K562 (cell line): ENCODE measurements at regions not wholly inside any gene's neighbourhood (a gene's known extent, or its start where the extent isn't known, plus 50 kb on each side); places are given as distances from the start of the nearest gene placed in this dataset.

ENCODE experiments used
- ATAC-seq: fragments of 200-7000 bp; cut with Tn5 transposase; 3 replicates; pipeline ENCODE4 v1.9.1; 2020; ENCODE audit warnings: moderate library complexity
- BruUV-seq: library from RNA; stranded (reverse); fragments of 400-500 nt; replicated peaks from 2 replicates; lab custom pipeline; 2021; lab: Mats Ljungman, UMichigan
- CTCF ChIA-PET: fragments of 300-600 bp; formaldehyde crosslinking; extraction: SDS; loops from one replicate; lab custom pipeline; 2021; ENCODE audit warnings: low intra/inter-chr PET ratio; lab: Yijun Ruan, JAX
- POLR2A ChIA-PET: fragments of 300-600, 350-650 bp; sonication (Branson Sonifier 250); formaldehyde crosslinking; extraction: SDS; loops from one replicate; lab custom pipeline; 2021; ENCODE audit warnings: antibody characterized with exemption, inconsistent platforms; lab: Yijun Ruan, JAX
- DNase-seq, 4 experiments: peaks; one replicate each; pipeline versions ENCODE4 v3.0.0 to v3.0.0-alpha.2; 2011 to 2018; ENCODE audit warnings: low spot score in 3 of 4, mixed read lengths in 3 of 4; ENCODE audit errors: extremely low read depth in 1 of 4
- FAIRE-seq: peaks from 2 replicates; lab custom pipeline; 2011; peaks lifted over from hg19 to GRCh38; lab: Jason Lieb, UNC
- H2AFZ ChIP-seq: 2 replicates; pipeline ENCODE4 v1.6.0; 2011; ENCODE audit warnings: low read depth, low read length, control low read depth, inconsistent platforms
- H3K27ac ChIP-seq: fragments of 200-600 bp; 3 replicates; pipeline ENCODE4 v1.8.0; 2011; ENCODE audit warnings: low read depth, mild to moderate bottlenecking, control low read depth, inconsistent platforms, low read length, moderate library complexity, mixed read lengths; ENCODE audit errors: extremely low read depth
- H3K27me3 ChIP-seq, 2 experiments: fragments of 300-600 bp in 1 of 2; 2 replicates in 1 of 2; 3 replicates in 1 of 2; pipeline versions ENCODE4 v1.6.0 to v1.8.0; 2011; ENCODE audit warnings: inconsistent platforms in 2 of 2, low read length in 2 of 2, mild to moderate bottlenecking in 1 of 2, mixed read lengths in 1 of 2, moderate library complexity in 1 of 2; ENCODE audit not compliant: control insufficient read depth in 2 of 2, insufficient read depth in 2 of 2
- H3K36me3 ChIP-seq: fragments of 300-600 bp; 3 replicates; pipeline ENCODE4 v1.8.0; 2011; ENCODE audit warnings: mild to moderate bottlenecking, low read length, inconsistent platforms; ENCODE audit not compliant: control insufficient read depth, insufficient read depth
- H3K4me1 ChIP-seq, 2 experiments: fragments of 200-600 bp in 1 of 2; replicated peaks in 1 of 2; 2 replicates in 1 of 2; 3 replicates in 1 of 2; pipeline versions ENCODE4 v1.5.1 to v1.8.0; 2011; ENCODE audit warnings: inconsistent platforms in 2 of 2, low read length in 2 of 2, mild to moderate bottlenecking in 1 of 2, mixed read lengths in 1 of 2, moderate library complexity in 1 of 2; ENCODE audit not compliant: control insufficient read depth in 2 of 2, insufficient read depth in 2 of 2
- H3K4me2 ChIP-seq: 2 replicates; pipeline ENCODE4 v1.6.1; 2011; ENCODE audit warnings: low read length, control low read depth, inconsistent platforms, mixed read lengths; ENCODE audit not compliant: insufficient read depth
- H3K4me3 ChIP-seq: fragments of 200-600 bp; sonication (generic), shearing (Covaris generic); 2 replicates; pipeline ENCODE4 v1.5.1; 2016; ENCODE audit warnings: control low read depth, inconsistent platforms
- H3K79me2 ChIP-seq: fragments of 200-600 bp; 3 replicates; pipeline ENCODE4 v1.8.0; 2011; ENCODE audit warnings: low read length, inconsistent platforms; ENCODE audit not compliant: control insufficient read depth, insufficient read depth
- H3K9ac ChIP-seq, 2 experiments: 2 replicates each; pipeline versions ENCODE4 v1.6.0 to v1.6.1; 2011; ENCODE audit warnings: low read depth in 2 of 2, low read length in 2 of 2, control low read depth in 1 of 2, inconsistent platforms in 1 of 2, mild to moderate bottlenecking in 1 of 2, mixed read lengths in 1 of 2; ENCODE audit not compliant: insufficient read depth in 1 of 2
- H3K9me1 ChIP-seq: one replicate; pipeline ENCODE4 v1.6.0; 2011; ENCODE audit warnings: inconsistent platforms, mild to moderate bottlenecking, low read length, moderate library complexity; ENCODE audit not compliant: control insufficient read depth, insufficient read depth
- H3K9me3 ChIP-seq: replicated peaks from 2 replicates; pipeline ENCODE4 v1.5.1; 2011; ENCODE audit warnings: low read depth, low read length, inconsistent platforms; ENCODE audit not compliant: control insufficient read depth, insufficient read depth
- H4K20me1 ChIP-seq: replicated peaks from 2 replicates; pipeline ENCODE4 v1.6.1; 2011; ENCODE audit warnings: low read length, inconsistent platforms, mixed read lengths; ENCODE audit not compliant: control insufficient read depth, insufficient read depth
- BDP1 ChIP-seq: IDR thresholded peaks from 3 replicates; pipeline ENCODE4 v1.6.1; 2011; ENCODE audit not compliant: insufficient read length, insufficient read depth
- GTF2E2 ChIP-seq: fragments of 200-800 bp; sonication (Bioruptor generic); IDR thresholded peaks from 2 replicates; pipeline ENCODE4 v1.6.1; 2016; ENCODE audit warnings: missing genetic modification characterization, missing compliant biosample characterization
- JUN ChIP-seq, 2 experiments: sonication (generic) in 1 of 2; formaldehyde crosslinking in 1 of 2; IDR thresholded peaks; 2 replicates each; pipeline versions ENCODE4 v1.6.1 to v1.8.0; 2012 to 2022; ENCODE audit warnings: borderline replicate concordance in 2 of 2, mild to moderate bottlenecking in 2 of 2, improper control_type of control experiment in 1 of 2, low read depth in 1 of 2, low read length in 1 of 2, missing genetic modification reagents in 1 of 2
- NFYB ChIP-seq: IDR thresholded peaks from 2 replicates; pipeline ENCODE4 v1.6.1; 2011; ENCODE audit warnings: mild to moderate bottlenecking, moderate library complexity; ENCODE audit not compliant: insufficient read length; ENCODE audit errors: extremely low read depth
- RBM17 ChIP-seq: fragments of 200-400 bp; formaldehyde crosslinking; IDR thresholded peaks from 2 replicates; pipeline ENCODE4 v1.6.1; 2017; ENCODE audit warnings: low read depth, mild to moderate bottlenecking, low read length, borderline replicate concordance
- SMAD2 ChIP-seq: fragments of 150-350 bp; IDR thresholded peaks from 2 replicates; pipeline ENCODE4 v1.6.1; 2014; ENCODE audit warnings: low read depth, mild to moderate bottlenecking, low read length
- SMARCE1 ChIP-seq: fragments of 450-650 bp; IDR thresholded peaks from 2 replicates; pipeline ENCODE4 v1.7.1; 2016; ENCODE audit warnings: mild to moderate bottlenecking
- in situ Hi-C: fragments of 300-500 bp; cut with MboI; formaldehyde crosslinking; loops from 4 replicates; pipeline ENCODE4 v1.15.0; 2018; ENCODE audit warnings: inconsistent platforms, mixed read lengths
- intact Hi-C: fragments of 100-400 bp; cut with micrococcal nuclease; formaldehyde crosslinking; loops from 2 replicates; pipeline ENCODE4 v1.14.2; 2022

DNA sequence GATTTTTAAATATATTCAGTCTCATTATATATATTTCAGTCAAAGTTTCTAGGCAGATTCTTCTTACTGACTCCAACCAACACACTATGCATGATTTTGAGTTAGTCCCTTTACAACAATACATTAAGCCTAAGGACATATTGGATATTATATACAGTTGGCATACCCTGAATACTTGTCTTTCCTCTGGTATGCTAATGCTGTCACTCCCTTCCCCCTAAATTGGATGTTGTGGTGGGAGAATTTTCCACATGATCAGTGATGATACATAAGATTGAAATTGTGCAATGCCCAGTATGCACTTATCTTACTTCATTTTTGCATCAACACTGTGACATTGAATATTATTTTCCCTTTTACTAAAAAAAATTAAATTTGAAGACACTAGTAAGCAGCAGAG lies 935.2 kb downstream of the PCDH7 start:
- Histone ChIP-seq H3K9me3 (no peaks in the 10 kb centered on the region), H3K36me3 (no peaks in the 10 kb centered on the region), H3K27me3 (no peaks in the 10 kb centered on the region), H2AFZ (no peak overlapping the region), H3K9me1 (no peaks in the 10 kb centered on the region), H3K27ac (no peak overlapping the region), H3K4me1 (no peaks in the 10 kb centered on the region), H3K79me2 (no peaks in the 10 kb centered on the region), H3K4me2 (no peak overlapping the region), H3K9ac (no peak overlapping the region), H4K20me1 (no peaks in the 10 kb centered on the region), H3K4me3 (no peak overlapping the region)
- ATAC-seq (no peak), DNase-seq (no peak), FAIRE-seq (no peak)
- CTCF ChIA-PET = no interaction called here
- TF ChIP-seq JUN (IDR thresholded peaks at IDR 0.05; ENCODE audit: borderline replicate concordance, low read depth, low read length) = no peak
- no peak for TF ChIP-seq JUN (CRISPR knock-in tag; IDR thresholded peaks at IDR 0.05; ENCODE audit: borderline replicate concordance)
- TF ChIP-seq GTF2E2 (tag) = no peak
- TF ChIP-seq BDP1 = no peak
- TF ChIP-seq SMARCE1 = no peak
- no peak for TF ChIP-seq NFYB
- TF ChIP-seq RBM17 = no peak
- no peak for TF ChIP-seq SMAD2
- intact Hi-C loops (no loop called here), in situ Hi-C loops (no loop called here)
- BruUV-seq = no TSS peak
- POLR2A ChIA-PET = no interaction called here
